ENCODE measurements at regions not wholly inside any gene's neighbourhood (a gene's known extent, or its start where the extent isn't known, plus 50 kb on each side); places are given as distances from the start of the nearest gene placed in this dataset.

- TF ChIP-seq, protein P1, sequence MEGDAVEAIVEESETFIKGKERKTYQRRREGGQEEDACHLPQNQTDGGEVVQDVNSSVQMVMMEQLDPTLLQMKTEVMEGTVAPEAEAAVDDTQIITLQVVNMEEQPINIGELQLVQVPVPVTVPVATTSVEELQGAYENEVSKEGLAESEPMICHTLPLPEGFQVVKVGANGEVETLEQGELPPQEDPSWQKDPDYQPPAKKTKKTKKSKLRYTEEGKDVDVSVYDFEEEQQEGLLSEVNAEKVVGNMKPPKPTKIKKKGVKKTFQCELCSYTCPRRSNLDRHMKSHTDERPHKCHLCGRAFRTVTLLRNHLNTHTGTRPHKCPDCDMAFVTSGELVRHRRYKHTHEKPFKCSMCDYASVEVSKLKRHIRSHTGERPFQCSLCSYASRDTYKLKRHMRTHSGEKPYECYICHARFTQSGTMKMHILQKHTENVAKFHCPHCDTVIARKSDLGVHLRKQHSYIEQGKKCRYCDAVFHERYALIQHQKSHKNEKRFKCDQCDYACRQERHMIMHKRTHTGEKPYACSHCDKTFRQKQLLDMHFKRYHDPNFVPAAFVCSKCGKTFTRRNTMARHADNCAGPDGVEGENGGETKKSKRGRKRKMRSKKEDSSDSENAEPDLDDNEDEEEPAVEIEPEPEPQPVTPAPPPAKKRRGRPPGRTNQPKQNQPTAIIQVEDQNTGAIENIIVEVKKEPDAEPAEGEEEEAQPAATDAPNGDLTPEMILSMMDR (IDR thresholded peaks at IDR 0.05): no peak
- no peak for TF ChIP-seq POLR2A (IDR thresholded peaks at IDR 0.05)
These were observed 157.9 kb upstream of the RAB4A start for GRCh38 chr1:229112832-229113548.
